ENCODE measurements at regions not wholly inside any gene's neighbourhood (a gene's known extent, or its start where the extent isn't known, plus 50 kb on each side); places are given as distances from the start of the nearest gene placed in this dataset.

- Mint-ChIP-seq H3K4me3 (no peak overlapping the region), H3K4me1 (no peaks in the 10 kb centered on the region), H3K9me3 (no peaks in the 10 kb centered on the region), H3K27ac (no peak overlapping the region), H3K36me3 (no peaks in the 10 kb centered on the region), H3K27me3 (peaks cover 2% of the 10 kb centered on the region)
Measured at GRCh38 chr16:26898200-26898599, 168.5 kb upstream of the C16orf82 start.

- H3K4me1 Mint-ChIP-seq: no peaks in the 10 kb centered on the region
- H3K27ac Mint-ChIP-seq: no peak overlapping the region
- H3K4me3 Mint-ChIP-seq: no peak overlapping the region
- peaks cover 2% of the 10 kb centered on the region for H3K27me3 Mint-ChIP-seq
- H3K9me3 Mint-ChIP-seq: no peaks in the 10 kb centered on the region
- H3K36me3 Mint-ChIP-seq: no peaks in the 10 kb centered on the region
Measured at GRCh38 chr16:26901196-26901861, 165.4 kb upstream of the C16orf82 start.

- Mint-ChIP-seq H3K36me3 (no peaks in the 10 kb centered on the region), H3K9me3 (peaks cover 0 to 3% (median 0%) of the 10 kb centered on the region in 3 donors), H3K27ac (no peak overlapping the region), H3K4me3 (no peak overlapping the region), H3K27me3 (peaks cover 2% of the 10 kb centered on the region), H3K4me1 (no peaks in the 10 kb centered on the region)
Measured at GRCh38 chr16:26901983-26902382, 164.7 kb upstream of the C16orf82 start.

GRCh38 chr16:26905336-26905735, 161.4 kb upstream of the C16orf82 start:
- H3K36me3 Mint-ChIP-seq: no peaks in the 10 kb centered on the region
- peaks cover 5% of the 10 kb centered on the region for H3K27me3 Mint-ChIP-seq

GRCh38 chr16:26909623-26910022, 157.1 kb upstream of the C16orf82 start:
- Mint-ChIP-seq H3K36me3 (no peaks in the 10 kb centered on the region), H3K27ac (no peak overlapping the region), H3K27me3 (peaks cover 5% of the 10 kb centered on the region), H3K4me3 (no peak overlapping the region), H3K4me1 (peaks cover 0 to 2% (median 0%) of the 10 kb centered on the region in 3 donors), H3K9me3 (peaks cover 2 to 5% (median 3%) of the 10 kb centered on the region in 3 donors)

More at GRCh38 chr16:26905336-26905735, 161.4 kb upstream of the C16orf82 start:
- Mint-ChIP-seq H3K27ac (no peak overlapping the region), H3K4me3 (no peak overlapping the region), H3K4me1 (peaks cover 0 to 2% (median 0%) of the 10 kb centered on the region in 3 donors), H3K9me3 (peaks cover 0 to 5% (median 3%) of the 10 kb centered on the region in 3 donors)

- H3K36me3 Mint-ChIP-seq: no peaks in the 10 kb centered on the region
- no peak overlapping the region for H3K4me3 Mint-ChIP-seq
- peaks cover 5% of the 10 kb centered on the region for H3K27me3 Mint-ChIP-seq
Measured at GRCh38 chr16:26911436-26911835, 155.3 kb upstream of the C16orf82 start.

GRCh38 chr16:26913851-26914250, 152.9 kb upstream of the C16orf82 start:
- H3K36me3 Mint-ChIP-seq: no peaks in the 10 kb centered on the region
- H3K27ac Mint-ChIP-seq: no peak overlapping the region
- no peak overlapping the region for H3K4me3 Mint-ChIP-seq
- peaks cover under 1% of the 10 kb centered on the region for H3K27me3 Mint-ChIP-seq
- peaks cover 0 to 2% (median 0%) of the 10 kb centered on the region in 3 donors for H3K4me1 Mint-ChIP-seq
- peaks cover 0 to 3% (median 2%) of the 10 kb centered on the region in 3 donors for H3K9me3 Mint-ChIP-seq

More at GRCh38 chr16:26911436-26911835, 155.3 kb upstream of the C16orf82 start:
- Mint-ChIP-seq H3K27ac (no peak overlapping the region), H3K4me1 (peaks cover 0 to 2% (median 0%) of the 10 kb centered on the region in 3 donors), H3K9me3 (peaks cover 2 to 5% (median 3%) of the 10 kb centered on the region in 3 donors)

- Mint-ChIP-seq H3K4me3 (no peak overlapping the region), H3K27ac (no peak overlapping the region), H3K4me1 (no peaks in the 10 kb centered on the region), H3K36me3 (no peaks in the 10 kb centered on the region), H3K27me3 (peaks cover 1% of the 10 kb centered on the region), H3K9me3 (peaks cover 1 to 9% (median 4%) of the 10 kb centered on the region in 3 donors)
Measured at GRCh38 chr16:26930786-26931581, 135.7 kb upstream of the C16orf82 start.

- Mint-ChIP-seq H3K9me3 (peaks cover 0 to 3% (median 0%) of the 10 kb centered on the region in 3 donors), H3K36me3 (no peaks in the 10 kb centered on the region), H3K27ac (no peak overlapping the region), H3K4me3 (no peak overlapping the region), H3K4me1 (no peaks in the 10 kb centered on the region), H3K27me3 (peaks cover 1% of the 10 kb centered on the region)
Measured at GRCh38 chr16:26950636-26951035, 116.1 kb upstream of the C16orf82 start.

GRCh38 chr16:26951950-26952349, 114.8 kb upstream of the C16orf82 start:
- peaks cover 1% of the 10 kb centered on the region for H3K27me3 Mint-ChIP-seq
- H3K4me1 Mint-ChIP-seq: no peaks in the 10 kb centered on the region
- peaks cover 0 to 4% (median 0%) of the 10 kb centered on the region in 3 donors for H3K9me3 Mint-ChIP-seq
- no peaks in the 10 kb centered on the region for H3K36me3 Mint-ChIP-seq
- H3K4me3 Mint-ChIP-seq: no peak overlapping the region
- no peak overlapping the region for H3K27ac Mint-ChIP-seq

GRCh38 chr16:26952411-26952810, 114.3 kb upstream of the C16orf82 start:
- H3K4me3 Mint-ChIP-seq: no peak overlapping the region
- peaks cover 0 to 3% (median 0%) of the 10 kb centered on the region in 3 donors for H3K9me3 Mint-ChIP-seq
- no peaks in the 10 kb centered on the region for H3K36me3 Mint-ChIP-seq
- no peak overlapping the region for H3K27ac Mint-ChIP-seq
- peaks cover 1% of the 10 kb centered on the region for H3K27me3 Mint-ChIP-seq
- H3K4me1 Mint-ChIP-seq: no peaks in the 10 kb centered on the region

GRCh38 chr16:26957283-26957859, 109.4 kb upstream of the C16orf82 start:
- Mint-ChIP-seq H3K36me3 (no peaks in the 10 kb centered on the region), H3K9me3 (peaks cover 3 to 11% (median 11%) of the 10 kb centered on the region in 3 donors), H3K4me1 (peaks cover 0 to 7% (median 0%) of the 10 kb centered on the region in 3 donors), H3K27me3 (no peaks in the 10 kb centered on the region), H3K4me3 (no peak overlapping the region), H3K27ac (no peak overlapping the region)

- Mint-ChIP-seq H3K4me1 (peaks cover 0 to 7% (median 0%) of the 10 kb centered on the region in 3 donors), H3K27ac (no peak overlapping the region), H3K27me3 (no peaks in the 10 kb centered on the region), H3K36me3 (no peaks in the 10 kb centered on the region), H3K4me3 (no peak overlapping the region), H3K9me3 (peaks cover 3 to 13% (median 11%) of the 10 kb centered on the region in 3 donors)
Measured at GRCh38 chr16:26959416-26960009, 107.2 kb upstream of the C16orf82 start.

GRCh38 chr16:26961459-26961858, 105.3 kb upstream of the C16orf82 start:
- peak overlapping the region in 1 of 3 donors; percentile 85 for H3K27ac Mint-ChIP-seq
- H3K27me3 Mint-ChIP-seq: peaks cover 1% of the 10 kb centered on the region
- no peak overlapping the region for H3K4me3 Mint-ChIP-seq
- no peaks in the 10 kb centered on the region for H3K36me3 Mint-ChIP-seq
- H3K9me3 Mint-ChIP-seq: peaks cover 3 to 12% (median 11%) of the 10 kb centered on the region in 3 donors
- H3K4me1 Mint-ChIP-seq: peaks cover 0 to 7% (median 0%) of the 10 kb centered on the region in 3 donors

- H3K9me3 Mint-ChIP-seq: peaks cover 3 to 11% (median 10%) of the 10 kb centered on the region in 3 donors
- H3K36me3 Mint-ChIP-seq: no peaks in the 10 kb centered on the region
- H3K27ac Mint-ChIP-seq: no peak overlapping the region
- no peak overlapping the region for H3K4me3 Mint-ChIP-seq
- H3K27me3 Mint-ChIP-seq: peaks cover 1% of the 10 kb centered on the region
- peaks cover 0 to 7% (median 0%) of the 10 kb centered on the region in 3 donors for H3K4me1 Mint-ChIP-seq
Measured at GRCh38 chr16:26963109-26963508, 103.6 kb upstream of the C16orf82 start.
